ENCODE measurements at regions not wholly inside any gene's neighbourhood (a gene's known extent, or its start where the extent isn't known, plus 50 kb on each side); places are given as distances from the start of the nearest gene placed in this dataset.

- Mint-ChIP-seq H3K36me3 (ENCODE audit: insufficient read depth, unreplicated experiment) (no peaks in the 10 kb centered on the region), H3K4me3 (ENCODE audit: unreplicated experiment) (no peak overlapping the region), H3K27me3 (ENCODE audit: insufficient read depth, unreplicated experiment) (no peaks in the 10 kb centered on the region), H3K9me3 (ENCODE audit: unreplicated experiment) (no peaks in the 10 kb centered on the region), H3K4me1 (ENCODE audit: insufficient read depth, unreplicated experiment) (no peaks in the 10 kb centered on the region), H3K27ac (ENCODE audit: low read depth, unreplicated experiment) (no peak overlapping the region)
- no TSS peak for BruUV-seq (replicated peaks)
- ChIA-PET CTCF (no interaction called here), POLR2A (interaction anchor here (0.6 kb wide), 1 partner anchor 15 kb away, joined by 6 read pairs; no protein-coding TSS in a partner anchor)
- DNase-seq (ENCODE audit: unreplicated experiment), result no peak
- intact Hi-C loops (cut with micrococcal nuclease), result no loop called here
- no peak for TF ChIP-seq CTCF (IDR thresholded peaks at IDR 0.05; ENCODE audit: unreplicated experiment)
Observed at GRCh38 chr5:120073722-120074121, 390.4 kb upstream of the PRR16 start.

DNA sequence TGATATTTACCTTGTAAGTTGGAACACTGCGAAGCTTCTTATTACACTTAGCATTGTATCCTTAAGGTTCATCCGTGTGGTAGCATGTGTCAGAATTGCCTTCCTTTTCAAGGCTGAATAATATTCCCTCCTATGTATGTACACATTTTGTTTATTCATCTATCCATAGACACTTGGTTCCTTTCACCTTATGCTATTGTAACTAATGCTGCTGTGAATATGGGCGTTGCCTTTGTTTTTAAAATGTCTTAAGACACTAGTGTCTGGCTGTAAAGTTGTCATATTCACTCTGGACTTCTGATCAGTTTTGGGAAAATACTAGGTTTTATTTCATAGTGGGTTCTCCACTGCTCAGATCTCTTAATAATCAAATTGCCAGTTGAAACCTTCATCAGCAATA is 383.3 kb upstream of the PRR16 start:
- Mint-ChIP-seq H3K27ac (ENCODE audit: low read depth, unreplicated experiment) (no peak overlapping the region), H3K4me1 (ENCODE audit: insufficient read depth, unreplicated experiment) (no peaks in the 10 kb centered on the region), H3K4me3 (ENCODE audit: unreplicated experiment) (no peak overlapping the region), H3K36me3 (ENCODE audit: insufficient read depth, unreplicated experiment) (no peaks in the 10 kb centered on the region), H3K9me3 (ENCODE audit: unreplicated experiment) (no peaks in the 10 kb centered on the region), H3K27me3 (ENCODE audit: insufficient read depth, unreplicated experiment) (no peaks in the 10 kb centered on the region)
- intact Hi-C loops (cut with micrococcal nuclease), result no loop called here
- ChIA-PET CTCF (interaction anchor here (0.6 kb wide), 1 partner anchor 1288 kb away, joined by 4 read pairs; no protein-coding TSS in a partner anchor), POLR2A (no interaction called here)
- no peak for TF ChIP-seq CTCF (IDR thresholded peaks at IDR 0.05; ENCODE audit: unreplicated experiment)
- DNase-seq (ENCODE audit: unreplicated experiment), result no peak
- BruUV-seq (replicated peaks), result no TSS peak

GRCh38 chr5:120082316-120083068 is 381.6 kb upstream of the PRR16 start:
- ChIA-PET POLR2A (no interaction called here), CTCF (interaction anchor here (0.6 to 1.3 kb wide), 6 partner anchors 11 to 449 kb away, joined by 3 to 5 read pairs (median 4); no protein-coding TSS in a partner anchor)
- DNase-seq (ENCODE audit: unreplicated experiment), result no peak
- no peaks in the 10 kb centered on the region for H3K9me3 Mint-ChIP-seq (ENCODE audit: unreplicated experiment)
- H3K4me3 Mint-ChIP-seq (ENCODE audit: unreplicated experiment), result no peak overlapping the region
- no peaks in the 10 kb centered on the region for H3K36me3 Mint-ChIP-seq (ENCODE audit: insufficient read depth, unreplicated experiment)
- intact Hi-C loops (cut with micrococcal nuclease), result no loop called here
- no peak overlapping the region for H3K27ac Mint-ChIP-seq (ENCODE audit: low read depth, unreplicated experiment)
- TF ChIP-seq CTCF (IDR thresholded peaks at IDR 0.05; ENCODE audit: unreplicated experiment), result no peak
- BruUV-seq (replicated peaks), result no TSS peak
- H3K27me3 Mint-ChIP-seq (ENCODE audit: insufficient read depth, unreplicated experiment), result no peaks in the 10 kb centered on the region
- no peaks in the 10 kb centered on the region for H3K4me1 Mint-ChIP-seq (ENCODE audit: insufficient read depth, unreplicated experiment)

DNA sequence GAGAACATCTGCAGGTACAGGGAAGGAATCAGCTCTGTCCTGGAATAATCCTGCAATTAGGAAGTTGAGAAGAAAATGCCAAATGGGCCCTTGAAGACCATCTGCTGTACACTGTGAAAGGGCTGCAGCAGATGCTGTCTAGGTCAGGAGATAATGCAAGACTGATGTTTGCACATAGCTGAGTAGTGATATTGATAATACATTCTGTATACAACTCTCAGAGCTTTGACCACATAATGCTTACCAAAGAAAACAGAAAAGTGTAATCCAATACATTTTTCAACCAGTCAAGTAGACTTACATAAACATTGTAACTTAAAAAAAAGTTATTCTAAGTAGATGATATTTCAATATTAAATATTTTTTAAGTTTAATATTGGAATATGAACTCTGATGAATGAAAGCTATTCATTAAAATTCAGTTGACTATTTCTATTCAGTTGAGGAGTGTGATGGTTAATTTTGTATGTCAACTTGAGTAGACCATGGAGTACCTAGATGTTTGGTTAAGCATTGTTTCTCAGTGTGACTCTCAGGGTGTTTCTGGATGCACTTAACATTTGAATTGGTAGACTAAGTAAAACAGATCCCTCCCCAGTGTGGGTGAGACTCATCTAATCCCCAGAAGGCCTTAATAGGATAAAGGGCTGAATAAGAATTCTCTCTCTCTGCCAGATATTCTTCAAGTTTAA is 380.1 kb upstream of the PRR16 start:
- Mint-ChIP-seq H3K4me3 (ENCODE audit: unreplicated experiment) (no peak overlapping the region), H3K27ac (ENCODE audit: low read depth, unreplicated experiment) (no peak overlapping the region), H3K27me3 (ENCODE audit: insufficient read depth, unreplicated experiment) (no peaks in the 10 kb centered on the region), H3K9me3 (ENCODE audit: unreplicated experiment) (no peaks in the 10 kb centered on the region), H3K4me1 (ENCODE audit: insufficient read depth, unreplicated experiment) (no peaks in the 10 kb centered on the region), H3K36me3 (ENCODE audit: insufficient read depth, unreplicated experiment) (no peaks in the 10 kb centered on the region)
- ChIA-PET CTCF (interaction anchor here (0.6 to 0.8 kb wide), 2 partner anchors 195 to 321 kb away, joined by 3 read pairs; no protein-coding TSS in a partner anchor), POLR2A (no interaction called here)
- no TSS peak for BruUV-seq (replicated peaks)
- intact Hi-C loops (cut with micrococcal nuclease), result no loop called here
- DNase-seq (ENCODE audit: unreplicated experiment), result no peak
- no peak for TF ChIP-seq CTCF (IDR thresholded peaks at IDR 0.05; ENCODE audit: unreplicated experiment)
